Stomach (tissue), 8 donors: ENCODE measurements at regions not wholly inside any gene's neighbourhood (a gene's known extent, or its start where the extent isn't known, plus 50 kb on each side); places are given as distances from the start of the nearest gene placed in this dataset.

ENCODE experiments used
- DNase-seq, 2 donors: peaks; one replicate each; pipeline versions ENCODE4 v3.0.0 to v3.0.0-alpha.2; 2013 to 2019
- H3K27ac ChIP-seq, 5 donors: fragments of 200-600 bp in 4 of 5; sonication (generic) in 4 of 5; one replicate each; pipeline ENCODE4 v1.5.1; 2013 to 2019; ENCODE audit warnings: mild to moderate bottlenecking in 1 of 5, moderate library complexity in 1 of 5
- H3K27me3 ChIP-seq, 3 donors: fragments of 200-600 bp; sonication (generic); one replicate each; pipeline ENCODE4 v1.5.1; 2017 to 2019; ENCODE audit warnings: mixed run types in 1 of 3
- H3K36me3 ChIP-seq, 4 donors: fragments of 200-600 bp; sonication (generic); 1 replicate in 3 of 4; 2 replicates in 1 of 4; pipeline ENCODE4 v1.5.1; 2016 to 2019
- H3K4me1 ChIP-seq, 4 donors: fragments of 200-600 bp; sonication (generic); one replicate each; pipeline ENCODE4 v1.5.1; 2016 to 2019
- H3K4me3 ChIP-seq, 4 donors: fragments of 200-600 bp; sonication (generic) in 3 of 4; one replicate each; pipeline ENCODE4 v1.5.1; 2016 to 2019; ENCODE audit warnings: mild to moderate bottlenecking in 1 of 4
- H3K9me3 ChIP-seq, 4 donors: fragments of 200-600 bp; sonication (generic); one replicate each; pipeline ENCODE4 v1.5.1; 2016 to 2019
- EP300 ChIP-seq: sonication (generic); formaldehyde crosslinking; IDR thresholded peaks from one replicate; pipeline ENCODE4 v1.6.1; 2017; ENCODE audit warnings: antibody characterized with exemption
- POLR2A ChIP-seq, 4 donors: fragments of 450-650 bp; IDR thresholded peaks; one replicate each; pipeline ENCODE4 v1.6.1; 2016; ENCODE audit warnings: antibody characterized with exemption in 4 of 4, control low read depth in 2 of 4, mild to moderate bottlenecking in 1 of 4, moderate library complexity in 1 of 4
- POLR2AphosphoS5 ChIP-seq, 3 donors: sonication (generic); formaldehyde crosslinking; IDR thresholded peaks; one replicate each; pipeline ENCODE4 v1.6.1; 2016; ENCODE audit warnings: antibody characterized with exemption in 3 of 3
- WGBS, 5 donors: extraction: QIAGEN DNeasy Blood & Tissue Kit in 3 of 5; methylation state at CpG; one replicate each; pipeline versions ENCODE4 v1.1.5 to v1.1.7; 2013 to 2018; 5-methylcytosine and 5-hydroxymethylcytosine counted together
- intact Hi-C: fragments of 100-400 bp; cut with DNase I; formaldehyde crosslinking; loops from one replicate; pipeline ENCODE4 v1.15.1; 2023; ENCODE audit warnings: low total_unique reads
- TF ChIP-seq, protein P1 (sequence below), 7 experiments: fragments of 450-650 bp in 4 of 7; fragments of 200-600 bp in 3 of 7; sonication (generic) in 3 of 7; IDR thresholded peaks; one replicate each; pipeline ENCODE4 v1.5.1; 2016 to 2019; ENCODE audit warnings: antibody characterized with exemption in 7 of 7, control low read depth in 2 of 7, mild to moderate bottlenecking in 1 of 7
- donor health status: healthy with polysubstance abuse.
- donor health status: Bipolar disorder and iron deficiency.
- donor health status: healthy.

DNA sequence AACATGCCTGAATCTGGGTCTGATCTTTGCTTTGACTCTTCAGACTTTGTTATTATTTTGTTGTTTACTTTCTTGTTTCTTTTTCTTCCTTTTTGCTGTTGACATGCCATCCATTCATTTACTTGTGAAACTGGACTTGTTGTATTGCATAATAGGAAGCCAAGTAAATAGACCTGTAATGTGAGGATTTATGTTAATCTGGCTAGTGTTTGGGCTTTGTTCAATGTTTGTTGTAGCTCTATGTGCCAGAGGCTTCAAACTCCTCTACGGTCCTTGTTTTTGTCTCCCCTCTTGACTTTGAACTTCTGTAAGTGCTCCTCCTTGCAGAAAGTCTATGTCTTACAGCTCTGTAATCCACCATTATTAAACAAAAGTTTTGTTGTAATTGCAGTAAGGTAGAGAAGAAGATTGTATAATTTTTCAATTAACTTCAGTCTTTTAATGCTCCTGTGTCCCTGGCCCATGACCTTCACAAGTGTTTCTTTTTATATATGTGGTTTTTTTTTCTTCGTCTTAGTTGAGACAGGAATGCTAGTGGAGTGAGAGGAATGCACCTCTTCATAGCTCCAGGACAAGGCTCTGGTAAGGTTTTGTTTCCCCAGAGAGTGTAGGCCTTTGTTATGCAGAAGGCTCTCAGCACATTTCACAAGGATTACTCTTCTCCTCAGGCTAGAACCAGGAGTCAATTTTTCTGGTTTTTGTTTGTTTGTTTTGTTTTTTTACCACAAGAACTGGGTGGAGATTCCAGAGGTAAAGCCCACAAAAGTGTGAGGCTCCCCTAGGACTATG, 1061.8 kb upstream of the CITED2 start:
- Histone ChIP-seq H3K4me3 (no peak overlapping the region), H3K36me3 (no peaks in the 10 kb centered on the region), H3K27ac (no peak overlapping the region), H3K27me3 (no peaks in the 10 kb centered on the region), H3K4me1 (no peaks in the 10 kb centered on the region), H3K9me3 (peaks cover 0 to 13% (median 8%) of the 10 kb centered on the region in 4 donors)
- WGBS, 5 donors: 60 to 70% (median 68%) methylated on average over 2 of the region's 2 CpGs
- TF ChIP-seq, protein P1, sequence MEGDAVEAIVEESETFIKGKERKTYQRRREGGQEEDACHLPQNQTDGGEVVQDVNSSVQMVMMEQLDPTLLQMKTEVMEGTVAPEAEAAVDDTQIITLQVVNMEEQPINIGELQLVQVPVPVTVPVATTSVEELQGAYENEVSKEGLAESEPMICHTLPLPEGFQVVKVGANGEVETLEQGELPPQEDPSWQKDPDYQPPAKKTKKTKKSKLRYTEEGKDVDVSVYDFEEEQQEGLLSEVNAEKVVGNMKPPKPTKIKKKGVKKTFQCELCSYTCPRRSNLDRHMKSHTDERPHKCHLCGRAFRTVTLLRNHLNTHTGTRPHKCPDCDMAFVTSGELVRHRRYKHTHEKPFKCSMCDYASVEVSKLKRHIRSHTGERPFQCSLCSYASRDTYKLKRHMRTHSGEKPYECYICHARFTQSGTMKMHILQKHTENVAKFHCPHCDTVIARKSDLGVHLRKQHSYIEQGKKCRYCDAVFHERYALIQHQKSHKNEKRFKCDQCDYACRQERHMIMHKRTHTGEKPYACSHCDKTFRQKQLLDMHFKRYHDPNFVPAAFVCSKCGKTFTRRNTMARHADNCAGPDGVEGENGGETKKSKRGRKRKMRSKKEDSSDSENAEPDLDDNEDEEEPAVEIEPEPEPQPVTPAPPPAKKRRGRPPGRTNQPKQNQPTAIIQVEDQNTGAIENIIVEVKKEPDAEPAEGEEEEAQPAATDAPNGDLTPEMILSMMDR (IDR thresholded peaks at IDR 0.05): no peak
- TF ChIP-seq POLR2AphosphoS5 (IDR thresholded peaks at IDR 0.05) (no peak), POLR2A (IDR thresholded peaks at IDR 0.05) (no peak), EP300 (no peak)
- no peak for DNase-seq
- intact Hi-C loops: no loop called here

DNA sequence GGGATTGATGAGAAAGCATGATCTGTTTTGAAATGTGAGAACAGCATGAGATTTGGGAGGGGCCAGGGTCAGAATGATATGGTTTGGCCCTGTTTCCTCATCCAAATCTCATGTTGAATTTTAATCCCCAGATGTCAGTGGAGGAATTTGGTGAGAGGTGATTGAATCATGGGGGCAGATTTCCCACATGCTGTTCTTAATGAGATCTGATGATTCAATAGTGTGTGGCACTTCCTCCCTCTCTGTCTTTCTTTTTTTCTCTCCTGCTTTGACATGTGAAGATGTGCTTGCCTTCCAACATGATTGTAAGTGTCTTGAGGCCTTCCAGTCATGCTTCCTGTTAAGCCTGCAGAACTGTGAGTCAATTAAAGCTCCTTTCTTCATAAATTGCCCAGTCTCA, 1060.3 kb upstream of the CITED2 start:
- H3K27ac ChIP-seq: no peak overlapping the region
- peaks cover 0 to 13% (median 8%) of the 10 kb centered on the region in 4 donors for H3K9me3 ChIP-seq
- no peak for TF ChIP-seq POLR2A (IDR thresholded peaks at IDR 0.05)
- no peak for TF ChIP-seq EP300
- no peak for TF ChIP-seq POLR2AphosphoS5 (IDR thresholded peaks at IDR 0.05)
- TF ChIP-seq, protein P1 (IDR thresholded peaks at IDR 0.05): no peak
- H3K27me3 ChIP-seq: no peaks in the 10 kb centered on the region
- no peaks in the 10 kb centered on the region for H3K36me3 ChIP-seq
- intact Hi-C loops: no loop called here
- DNase-seq: no peak
- H3K4me1 ChIP-seq: no peaks in the 10 kb centered on the region
- H3K4me3 ChIP-seq: no peak overlapping the region

DNA sequence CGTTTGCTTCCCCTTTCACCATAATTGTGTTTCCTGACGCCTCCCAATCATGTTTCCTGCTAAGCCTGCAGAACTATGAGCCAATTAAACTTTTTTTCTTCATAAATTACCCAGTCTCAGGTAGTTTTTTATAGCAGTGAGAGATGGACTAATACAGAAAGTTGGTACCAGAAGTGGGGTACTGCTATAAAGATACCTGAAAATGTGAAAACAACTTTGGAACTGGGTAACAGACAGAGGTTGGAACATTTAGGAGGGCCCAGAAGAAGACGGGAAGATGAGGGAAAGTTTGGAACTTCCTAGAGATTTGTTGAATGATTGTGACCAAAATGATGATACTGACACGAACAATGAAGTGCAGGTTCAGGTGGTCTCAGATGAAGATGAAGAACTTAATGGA, 1058.6 kb upstream of the CITED2 start:
- no peak for DNase-seq
- no peak overlapping the region for H3K27ac ChIP-seq
- peaks cover 0 to 13% (median 8%) of the 10 kb centered on the region in 4 donors for H3K9me3 ChIP-seq
- no peak overlapping the region for H3K4me3 ChIP-seq
- no peaks in the 10 kb centered on the region for H3K36me3 ChIP-seq
- no peaks in the 10 kb centered on the region for H3K27me3 ChIP-seq
- TF ChIP-seq, protein P1 (IDR thresholded peaks at IDR 0.05): no peak
- no peak for TF ChIP-seq POLR2A (IDR thresholded peaks at IDR 0.05)
- TF ChIP-seq POLR2AphosphoS5 (IDR thresholded peaks at IDR 0.05): no peak
- TF ChIP-seq EP300: no peak
- intact Hi-C loops: no loop called here
- 90 to 96% (median 92%) methylated on average over 4 of the region's 4 CpGs for WGBS, 5 donors
- no peaks in the 10 kb centered on the region for H3K4me1 ChIP-seq

DNA sequence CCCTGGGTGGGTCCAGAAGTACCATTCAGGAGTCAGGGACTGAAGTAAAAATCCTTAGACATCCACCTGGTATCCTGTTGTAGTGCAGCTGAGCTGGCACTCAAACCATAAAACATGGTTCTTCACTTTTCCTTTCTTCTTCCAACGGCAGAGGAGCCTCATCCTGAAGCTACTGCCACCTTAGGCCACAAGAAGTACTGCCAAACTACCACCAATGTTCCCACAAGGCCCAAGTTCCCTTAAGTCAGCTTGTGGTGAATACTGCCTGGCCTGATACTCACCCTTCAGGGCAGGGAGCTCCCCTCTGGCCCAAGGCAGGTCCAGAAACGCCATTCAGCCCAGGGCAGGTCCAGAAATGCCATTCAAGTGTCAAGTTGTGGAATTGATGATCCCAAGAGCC, 1053.4 kb upstream of the CITED2 start:
- no peaks in the 10 kb centered on the region for H3K9me3 ChIP-seq
- no peak overlapping the region for H3K4me3 ChIP-seq
- no peaks in the 10 kb centered on the region for H3K36me3 ChIP-seq
- H3K4me1 ChIP-seq: no peaks in the 10 kb centered on the region
- TF ChIP-seq POLR2AphosphoS5 (IDR thresholded peaks at IDR 0.05) (no peak), EP300 (no peak), POLR2A (IDR thresholded peaks at IDR 0.05) (no peak)
- TF ChIP-seq, protein P1 (IDR thresholded peaks at IDR 0.05): no peak
- WGBS, 5 donors: 72 to 90% (median 85%) methylated on average over 2 of the region's 2 CpGs
- no peak for DNase-seq
- no peaks in the 10 kb centered on the region for H3K27me3 ChIP-seq
- intact Hi-C loops: no loop called here
- H3K27ac ChIP-seq: no peak overlapping the region
